ENCODE measurements at regions not wholly inside any gene's neighbourhood (a gene's known extent, or its start where the extent isn't known, plus 50 kb on each side); places are given as distances from the start of the nearest gene placed in this dataset.

DNA sequence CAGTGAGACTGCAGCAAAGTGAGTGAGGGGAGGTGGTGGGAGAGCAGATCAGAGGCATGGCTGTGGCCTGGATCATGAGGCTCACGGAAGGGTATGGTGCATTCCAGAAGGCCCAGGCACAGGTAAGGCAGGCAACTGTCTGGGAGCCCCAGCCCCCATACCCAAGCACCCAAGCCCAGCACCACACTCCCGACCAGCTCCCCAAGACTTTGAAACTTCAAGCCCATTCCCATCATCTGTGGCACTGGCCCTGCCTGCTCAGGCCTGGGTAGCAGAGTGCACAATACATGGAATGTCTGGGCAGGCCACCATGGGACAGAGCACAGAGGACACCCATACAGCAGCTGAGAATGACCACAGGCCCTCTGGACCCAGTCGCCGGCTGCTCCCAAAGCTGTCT is 202.6 kb upstream of the ARL4C start:
- no peak for TF ChIP-seq FOSL1 (IDR thresholded peaks at IDR 0.05; ENCODE audit: insufficient read depth, low read depth, low read length)
- TF ChIP-seq NRF1 (IDR thresholded peaks at IDR 0.05; ENCODE audit: low read depth, low read length) = no peak
